Upper lobe of left lung (tissue), 4 donors: ENCODE measurements at regions not wholly inside any gene's neighbourhood (a gene's known extent, or its start where the extent isn't known, plus 50 kb on each side); places are given as distances from the start of the nearest gene placed in this dataset.

Experiments
- CTCF ChIP-seq, 6 experiments: fragments of 450-650 bp in 4 of 6; fragments of 200-600 bp in 2 of 6; sonication (generic) in 2 of 6; IDR thresholded peaks; one replicate each; pipeline ENCODE4 v1.5.1; 2016 to 2019; ENCODE audit warnings: antibody characterized with exemption in 6 of 6
- EP300 ChIP-seq, 4 donors: sonication (generic); formaldehyde crosslinking; IDR thresholded peaks; one replicate each; pipeline ENCODE4 v1.5.1; 2017; ENCODE audit warnings: antibody characterized with exemption in 4 of 4, control low read depth in 2 of 4
- POLR2A ChIP-seq, 4 donors: fragments of 450-650 bp; IDR thresholded peaks; one replicate each; pipeline ENCODE4 v1.5.1; 2016 to 2017; ENCODE audit warnings: antibody characterized with exemption in 4 of 4, mild to moderate bottlenecking in 2 of 4

- no peak for TF ChIP-seq CTCF (IDR thresholded peaks at IDR 0.05)
- TF ChIP-seq POLR2A (IDR thresholded peaks at IDR 0.05): no peak
- no peak for TF ChIP-seq EP300 (IDR thresholded peaks at IDR 0.05)
Observed at GRCh38 chr2:34337735-34338134, 738.6 kb upstream of the FAM98A start.
